ENCODE measurements at regions not wholly inside any gene's neighbourhood (a gene's known extent, or its start where the extent isn't known, plus 50 kb on each side); places are given as distances from the start of the nearest gene placed in this dataset.

DNA sequence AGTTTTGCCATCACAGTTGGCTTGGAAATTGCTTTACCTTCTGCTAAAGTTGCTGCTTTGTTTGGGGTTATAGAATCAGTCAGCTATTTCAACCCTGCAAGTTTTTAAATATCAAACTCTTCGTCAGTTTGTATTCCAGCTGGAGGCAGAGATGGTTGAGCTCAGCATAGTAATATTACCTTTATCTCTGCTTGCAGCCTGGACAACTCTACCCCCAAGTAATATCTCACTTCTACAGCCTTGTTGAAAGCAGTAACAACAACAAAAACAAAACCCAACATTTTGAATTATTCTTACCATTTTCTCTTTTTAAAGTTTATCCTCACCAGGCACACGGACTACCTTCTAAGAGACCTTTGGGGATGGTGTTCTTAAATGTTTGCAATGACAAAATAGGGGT, 239.1 kb upstream of the PHF14 start:
- TF ChIP-seq, protein P1, sequence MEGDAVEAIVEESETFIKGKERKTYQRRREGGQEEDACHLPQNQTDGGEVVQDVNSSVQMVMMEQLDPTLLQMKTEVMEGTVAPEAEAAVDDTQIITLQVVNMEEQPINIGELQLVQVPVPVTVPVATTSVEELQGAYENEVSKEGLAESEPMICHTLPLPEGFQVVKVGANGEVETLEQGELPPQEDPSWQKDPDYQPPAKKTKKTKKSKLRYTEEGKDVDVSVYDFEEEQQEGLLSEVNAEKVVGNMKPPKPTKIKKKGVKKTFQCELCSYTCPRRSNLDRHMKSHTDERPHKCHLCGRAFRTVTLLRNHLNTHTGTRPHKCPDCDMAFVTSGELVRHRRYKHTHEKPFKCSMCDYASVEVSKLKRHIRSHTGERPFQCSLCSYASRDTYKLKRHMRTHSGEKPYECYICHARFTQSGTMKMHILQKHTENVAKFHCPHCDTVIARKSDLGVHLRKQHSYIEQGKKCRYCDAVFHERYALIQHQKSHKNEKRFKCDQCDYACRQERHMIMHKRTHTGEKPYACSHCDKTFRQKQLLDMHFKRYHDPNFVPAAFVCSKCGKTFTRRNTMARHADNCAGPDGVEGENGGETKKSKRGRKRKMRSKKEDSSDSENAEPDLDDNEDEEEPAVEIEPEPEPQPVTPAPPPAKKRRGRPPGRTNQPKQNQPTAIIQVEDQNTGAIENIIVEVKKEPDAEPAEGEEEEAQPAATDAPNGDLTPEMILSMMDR (IDR thresholded peaks at IDR 0.05; ENCODE audit: insufficient read depth, low read length, poor library complexity, severe bottlenecking): no peak
- TF ChIP-seq EZH2phosphoT487 (conservative IDR thresholded peaks at IDR 0.05; ENCODE audit: low read length): no peak
